ENCODE measurements at regions not wholly inside any gene's neighbourhood (a gene's known extent, or its start where the extent isn't known, plus 50 kb on each side); places are given as distances from the start of the nearest gene placed in this dataset.

DNA sequence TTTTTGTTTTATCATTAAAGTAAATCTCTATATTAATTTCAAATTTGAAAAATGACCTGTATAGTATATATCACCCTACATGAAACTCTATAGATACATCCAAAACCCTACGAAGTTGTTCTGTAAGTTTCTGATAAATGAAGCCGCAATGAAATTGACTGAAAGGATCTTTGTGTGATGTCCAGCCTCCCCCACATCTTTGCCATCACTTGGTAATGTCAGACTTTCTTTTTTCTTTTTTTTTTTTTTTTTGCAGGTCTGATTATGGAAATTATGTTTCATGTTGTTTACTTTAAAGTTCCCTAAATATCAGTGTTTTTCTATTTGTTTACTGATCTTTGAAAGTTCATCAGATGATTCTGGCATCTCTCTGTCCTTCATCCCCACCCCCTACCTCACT is 155.6 kb upstream of the CDH4 start:
- TF ChIP-seq CTCF (IDR thresholded peaks at IDR 0.05) (no peak), EZH2 (IDR thresholded peaks at IDR 0.05) (no peak)
